GM18909 (cell line): ENCODE measurements at regions not wholly inside any gene's neighbourhood (a gene's known extent, or its start where the extent isn't known, plus 50 kb on each side); places are given as distances from the start of the nearest gene placed in this dataset.

Source experiments
- ATAC-seq: cut with Tn5 transposase; IDR thresholded peaks from one replicate; pipeline ENCODE4 v1.9.1; 2021; ENCODE audit warnings: mild to moderate bottlenecking; ENCODE audit not compliant: unreplicated experiment, poor library complexity

GRCh38 chr1:173128742-173129141 lies 78.0 kb upstream of the TNFSF18 start:
- no peak for ATAC-seq

GRCh38 chr1:173127369-173128307 lies 76.9 kb upstream of the TNFSF18 start:
- ATAC-seq = no peak

DNA sequence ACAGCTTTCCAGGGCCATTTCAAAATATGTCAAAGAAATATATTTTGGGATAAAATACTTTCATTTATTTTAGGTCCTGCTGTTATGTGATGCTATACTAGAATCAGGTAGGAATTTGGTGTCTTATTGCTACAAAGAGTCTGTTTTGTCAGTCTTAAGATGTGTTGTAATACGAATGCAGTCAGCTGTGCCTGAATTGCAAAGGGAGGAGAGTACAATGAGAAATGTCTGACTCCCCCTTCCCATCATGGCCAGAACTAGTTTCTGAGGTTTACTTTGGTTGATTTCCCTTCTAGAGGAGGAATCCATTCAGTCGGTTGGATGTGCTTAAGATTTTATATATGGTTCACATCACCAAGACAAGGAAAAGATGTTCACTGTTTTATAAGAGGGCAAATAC lies 75.7 kb upstream of the TNFSF18 start:
- no peak for ATAC-seq

DNA sequence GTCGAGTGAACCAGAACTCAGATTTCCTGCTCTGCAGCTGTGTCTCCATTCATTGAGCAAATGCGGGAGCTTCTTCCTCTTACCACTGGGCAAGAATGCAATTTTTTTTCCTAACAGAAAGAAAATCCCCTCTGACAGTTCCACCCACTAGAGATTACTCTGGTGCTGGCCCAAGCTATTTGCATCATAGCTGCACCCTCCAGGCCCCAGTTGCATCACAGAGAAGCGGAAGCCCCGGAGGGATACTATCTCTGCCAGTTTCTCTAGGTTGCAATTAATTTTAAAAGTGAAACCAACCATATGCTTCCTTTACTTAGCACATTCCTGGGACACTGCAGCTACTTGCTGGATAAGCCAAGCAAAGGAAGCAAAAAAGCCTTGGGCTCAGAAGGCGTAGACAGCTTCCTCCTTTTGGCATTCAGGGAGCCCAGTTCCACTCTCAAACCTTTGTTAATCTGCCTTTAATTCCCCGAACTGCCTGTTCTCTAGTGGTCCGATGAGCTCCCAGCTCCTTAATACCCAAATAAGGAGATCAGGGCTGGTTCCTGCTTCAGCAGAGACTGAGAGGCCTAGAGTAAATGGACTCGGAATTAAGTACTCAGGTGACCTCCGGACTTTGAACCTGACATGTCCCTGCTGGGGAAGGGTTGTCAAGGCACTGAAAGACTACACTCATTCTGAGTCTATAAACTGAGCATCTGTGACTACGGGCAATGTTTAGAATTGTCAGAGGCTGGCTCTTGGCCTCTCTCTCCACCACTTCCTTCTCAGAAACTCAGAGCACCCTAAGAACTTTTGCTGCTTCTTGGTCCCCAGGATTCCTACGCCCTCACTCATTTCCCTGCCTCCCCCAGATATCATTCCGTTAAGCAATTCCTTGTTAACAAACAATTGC lies 72.5 kb upstream of the TNFSF18 start:
- no peak for ATAC-seq

- no peak for ATAC-seq
Measured at GRCh38 chr1:173122344-173122935, 71.7 kb upstream of the TNFSF18 start.

- no peak for ATAC-seq
Measured at GRCh38 chr1:173118404-173118803, 67.7 kb upstream of the TNFSF18 start.

DNA sequence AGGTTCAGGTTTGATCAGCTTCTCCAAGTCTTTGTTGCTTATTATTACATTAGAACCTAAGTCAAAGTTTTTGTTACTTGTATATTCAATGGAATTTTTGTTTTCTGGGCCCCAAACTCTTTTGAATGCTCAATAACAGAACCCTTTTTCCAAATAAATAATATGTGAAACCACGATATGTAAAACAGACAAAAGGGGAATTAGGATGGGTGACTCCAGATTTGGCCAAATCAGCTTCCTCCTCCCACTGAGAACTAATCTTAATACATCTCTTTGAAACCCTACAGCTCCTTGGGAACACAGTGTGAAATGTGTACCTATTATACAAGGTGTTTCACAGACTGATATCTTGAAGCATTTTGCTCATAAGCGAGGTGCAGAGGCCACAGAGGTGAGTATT lies 67.0 kb upstream of the TNFSF18 start:
- no peak for ATAC-seq

- no peak for ATAC-seq
Measured at GRCh38 chr1:173117108-173117633, 66.4 kb upstream of the TNFSF18 start.

- no peak for ATAC-seq
Measured at GRCh38 chr1:173114346-173114745, 63.6 kb upstream of the TNFSF18 start.

DNA sequence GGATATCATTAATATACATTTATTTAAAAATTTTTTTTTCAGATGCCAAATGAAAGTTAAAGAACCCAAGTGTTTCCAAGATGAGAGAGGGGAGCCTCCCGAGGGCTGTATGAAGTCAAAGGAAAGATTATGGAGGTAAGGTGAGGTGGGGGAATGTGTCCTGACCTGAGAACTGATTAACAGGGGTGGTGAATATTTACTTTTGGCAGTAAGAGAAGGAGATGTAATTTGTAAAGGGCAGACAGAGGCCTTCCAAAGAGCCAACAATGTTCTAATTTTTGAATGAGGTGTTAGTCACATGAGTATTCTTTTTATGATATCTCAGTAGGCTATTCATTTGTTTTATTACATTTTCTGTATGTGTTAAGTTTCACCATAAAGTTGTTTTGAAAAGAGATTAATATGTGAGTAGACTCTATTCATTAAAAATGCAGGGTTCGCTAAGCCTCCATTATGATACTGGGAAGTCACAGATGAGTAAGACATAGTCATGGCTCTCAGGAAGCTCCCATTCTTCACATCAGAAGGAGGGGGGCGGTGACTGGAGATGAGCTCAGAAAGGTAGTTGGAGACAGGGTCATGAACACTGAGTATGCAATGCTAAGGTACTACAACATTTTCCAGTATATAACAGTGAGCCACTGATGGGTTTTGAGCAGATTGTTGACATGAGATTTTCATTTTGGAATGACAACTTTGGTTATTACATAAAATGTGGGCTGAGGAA lies 62.4 kb upstream of the TNFSF18 start:
- no peak for ATAC-seq

DNA sequence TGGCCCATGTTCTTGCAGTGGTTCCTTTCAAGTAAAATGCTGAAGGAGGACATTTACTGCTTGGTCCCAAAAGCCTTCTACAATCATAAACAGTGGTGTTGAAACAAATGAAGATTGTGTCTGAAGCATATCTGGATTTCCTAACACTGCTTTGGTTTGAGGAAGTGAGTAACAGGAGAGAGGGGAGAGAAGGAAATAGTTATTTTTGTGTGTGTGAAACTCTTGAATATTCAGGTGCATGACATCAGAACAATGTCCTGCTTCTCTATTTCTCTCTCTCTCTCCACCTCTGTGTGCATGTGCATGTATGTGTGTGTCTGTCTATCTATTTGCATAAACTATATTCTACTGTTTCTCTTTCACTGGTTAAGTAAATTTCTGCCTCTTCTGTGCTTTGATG lies 61.4 kb upstream of the TNFSF18 start:
- ATAC-seq = peak; percentile 98

DNA sequence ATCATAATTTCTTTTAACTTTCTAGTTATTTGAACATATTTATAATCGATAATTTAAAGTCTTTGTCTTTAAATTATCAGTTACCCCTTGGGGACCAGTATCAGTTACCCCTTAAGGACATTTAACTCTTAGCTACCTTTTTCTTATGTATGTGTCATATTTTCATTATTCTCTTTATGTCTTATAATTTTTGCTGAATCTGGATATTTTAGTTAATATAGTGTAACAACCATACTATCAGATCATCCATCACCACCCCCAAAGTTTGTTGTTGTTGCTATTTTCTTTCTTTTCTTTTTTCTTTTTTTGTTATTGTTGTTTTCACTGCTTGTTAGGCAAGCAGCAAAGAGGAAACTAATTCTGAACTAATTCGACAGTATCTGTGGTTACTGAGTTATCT lies 57.0 kb upstream of the TNFSF18 start:
- ATAC-seq = no peak

DNA sequence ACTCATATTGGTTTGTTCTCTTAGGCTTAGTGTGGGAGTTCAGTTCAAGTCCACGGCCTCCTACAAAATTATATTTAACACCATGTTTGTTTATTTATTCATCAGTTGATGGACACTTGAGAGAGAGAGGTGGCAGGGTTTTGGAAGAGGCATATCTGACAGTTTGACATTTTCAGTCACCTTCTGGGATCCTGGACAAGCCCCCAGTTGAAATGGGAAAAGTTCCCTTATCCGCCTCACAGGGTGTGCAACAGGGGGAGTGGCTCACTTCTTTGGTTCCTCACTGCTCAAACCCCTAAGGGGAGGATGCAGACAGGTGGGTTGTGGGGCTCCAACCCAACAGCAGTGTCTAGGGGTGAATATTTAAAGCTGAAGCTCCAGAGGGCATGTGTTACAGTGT lies 52.3 kb upstream of the TNFSF18 start:
- ATAC-seq = no peak

- no peak for ATAC-seq
Measured at GRCh38 chr1:173101589-173101988, 50.8 kb upstream of the TNFSF18 start.

DNA sequence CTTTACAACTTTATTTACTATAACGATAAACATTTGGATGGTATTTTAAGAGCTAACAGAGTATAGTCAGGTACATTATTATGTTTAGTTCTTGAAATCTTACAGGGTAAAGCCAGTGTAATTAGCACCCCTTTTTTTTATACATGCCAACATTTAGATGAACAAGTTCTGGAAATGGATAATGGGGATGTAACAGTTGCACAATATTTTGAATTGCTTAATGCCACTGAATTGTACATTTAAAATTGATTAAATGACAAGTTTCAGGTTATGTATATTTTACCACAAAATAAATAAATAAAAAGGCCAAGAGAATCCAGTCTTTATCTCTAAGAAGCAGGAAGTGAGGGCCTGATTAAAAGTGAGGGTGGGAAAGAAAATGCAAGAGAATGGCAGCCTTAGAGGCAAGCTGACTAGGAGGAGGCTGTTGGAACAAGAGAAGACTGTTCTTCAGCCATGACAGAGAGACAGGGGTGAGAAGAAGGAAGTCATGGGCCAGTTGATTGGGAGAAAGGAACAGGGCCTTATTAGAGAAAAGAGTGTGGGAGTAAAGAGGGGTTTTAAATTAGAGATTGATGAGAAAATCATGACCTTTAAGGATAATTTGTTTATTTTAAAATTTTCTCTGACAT lies 49.9 kb upstream of the TNFSF18 start:
- ATAC-seq = no peak
